ENCODE measurements at regions not wholly inside any gene's neighbourhood (a gene's known extent, or its start where the extent isn't known, plus 50 kb on each side); places are given as distances from the start of the nearest gene placed in this dataset.

- DNase-seq, result no peak
Measured at GRCh38 chr18:1928711-1929110, 642.6 kb downstream of the METTL4 start.

GRCh38 chr18:1929720-1930119 lies 641.6 kb downstream of the METTL4 start:
- DNase-seq, result no peak

DNA sequence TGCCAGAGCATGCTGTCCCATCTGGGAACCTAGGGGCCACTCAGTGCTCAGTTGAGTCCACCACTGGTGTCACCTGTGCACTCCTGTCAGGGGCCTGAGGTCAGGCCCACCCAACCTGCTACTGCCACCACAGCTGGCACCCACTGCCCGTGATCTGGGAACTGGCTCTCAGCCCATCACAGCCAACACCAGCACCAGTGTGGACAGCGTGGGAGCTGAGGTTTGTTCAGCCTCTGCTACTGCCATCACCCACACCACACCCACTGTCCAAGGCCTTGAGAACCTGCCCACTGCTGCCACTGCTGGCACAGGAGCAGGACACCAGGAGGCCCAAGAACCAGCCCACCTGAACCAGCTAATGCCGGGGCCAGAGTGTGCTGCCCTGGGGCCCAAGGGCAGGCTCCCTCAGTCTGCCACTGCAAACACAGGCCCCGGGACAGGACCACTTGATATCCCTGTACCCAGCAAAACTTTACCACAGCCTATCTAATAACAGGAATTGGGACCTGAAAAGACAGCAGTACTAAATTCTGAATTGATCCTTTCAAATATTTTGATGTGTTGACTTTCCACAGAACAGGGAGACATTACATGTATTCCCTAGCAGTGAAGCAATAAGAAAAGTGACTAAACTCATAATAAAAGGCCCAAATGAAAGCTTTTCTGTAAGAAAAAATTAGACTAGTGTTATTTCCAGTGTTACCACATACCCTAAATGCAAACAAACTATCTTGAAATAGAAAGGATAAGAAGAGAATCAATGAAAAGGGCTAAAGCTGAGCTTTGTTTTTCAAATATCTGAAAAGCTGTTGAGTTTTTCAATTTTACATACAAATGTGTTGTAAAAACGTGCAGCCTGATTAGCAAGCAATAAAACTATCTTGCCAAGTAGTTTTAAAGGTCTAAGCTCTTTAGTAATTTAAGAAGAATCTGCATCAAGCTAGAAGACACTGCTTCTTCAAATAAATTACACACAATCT lies 640.7 kb downstream of the METTL4 start:
- no peak for DNase-seq

DNA sequence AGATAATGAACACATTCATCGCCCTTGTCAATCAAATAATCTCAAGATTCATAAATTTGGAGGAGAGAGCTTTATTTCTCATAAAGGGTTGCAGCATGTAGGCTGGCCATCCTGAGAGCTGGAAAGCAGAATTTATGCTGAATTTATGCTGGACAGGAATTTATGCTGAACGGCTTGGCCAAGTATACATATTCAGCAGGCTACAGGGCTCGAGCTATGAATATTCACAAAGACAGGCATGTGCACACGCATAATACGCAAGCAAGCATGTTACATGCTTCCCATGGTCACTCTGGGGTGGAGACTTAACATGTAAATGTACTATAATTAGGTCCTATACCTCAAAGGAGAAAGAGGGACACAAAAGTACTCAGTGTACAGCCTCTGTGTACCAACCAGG lies 618.8 kb downstream of the METTL4 start:
- DNase-seq, result no peak

- DNase-seq, result no peak
Measured at GRCh38 chr18:1954583-1955312, 616.6 kb downstream of the METTL4 start.

- no peak for DNase-seq
Measured at GRCh38 chr18:1958798-1959197, 612.5 kb downstream of the METTL4 start.

- no peak for DNase-seq
Measured at GRCh38 chr18:1965016-1965415, 606.3 kb downstream of the METTL4 start.

DNA sequence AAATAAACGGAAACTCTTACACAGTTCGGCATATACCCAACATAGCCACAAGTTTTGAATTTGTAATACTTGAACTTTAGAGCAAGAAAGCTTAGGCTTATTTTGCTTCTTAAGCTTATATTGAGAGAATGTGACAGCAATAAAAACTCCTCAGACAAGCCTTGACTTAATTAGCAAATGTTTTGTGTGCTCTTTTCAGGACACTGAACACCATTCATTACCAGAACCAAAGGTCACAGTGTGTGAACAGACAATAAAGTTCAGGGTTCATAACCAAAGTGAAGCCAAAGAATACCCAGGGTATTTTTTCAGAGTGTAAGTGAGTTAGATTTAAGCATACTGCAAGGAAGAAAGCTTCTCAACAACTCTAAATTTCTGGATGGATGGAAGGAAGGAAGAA lies 605.8 kb downstream of the METTL4 start:
- DNase-seq, result no peak

GRCh38 chr18:1968801-1969498 lies 602.4 kb downstream of the METTL4 start:
- no peak for DNase-seq

DNA sequence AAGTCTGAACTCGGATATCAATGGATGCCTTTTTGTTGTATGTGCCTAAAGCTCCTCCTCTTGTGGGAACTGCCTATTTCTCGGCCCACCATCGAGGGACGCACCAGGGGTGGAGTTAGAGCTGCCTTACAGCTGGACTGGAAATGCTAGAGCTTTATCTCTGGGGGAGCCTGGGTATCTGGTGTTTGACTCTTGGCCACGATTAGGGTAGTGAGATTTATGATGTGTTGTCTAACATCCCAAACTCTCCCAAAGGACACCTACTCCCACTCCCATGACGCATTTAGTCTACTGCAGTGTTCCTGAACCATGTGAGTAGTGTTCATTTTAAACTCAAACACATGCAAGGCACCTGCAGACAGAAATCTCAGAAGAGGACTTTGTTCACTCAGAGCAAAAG lies 594.8 kb downstream of the METTL4 start:
- DNase-seq, result no peak

GRCh38 chr18:1982056-1982455 lies 589.2 kb downstream of the METTL4 start:
- DNase-seq, result no peak

GRCh38 chr18:1983746-1984515 lies 587.4 kb downstream of the METTL4 start:
- DNase-seq, result no peak

- no peak for DNase-seq
Measured at GRCh38 chr18:1993866-1994265, 577.4 kb downstream of the METTL4 start.

- DNase-seq, result no peak
Measured at GRCh38 chr18:1994471-1994870, 576.8 kb downstream of the METTL4 start.

- no peak for DNase-seq
Measured at GRCh38 chr18:1995041-1995612, 576.2 kb downstream of the METTL4 start.

GRCh38 chr18:1998121-1998520 lies 573.2 kb downstream of the METTL4 start:
- no peak for DNase-seq

GRCh38 chr18:1999387-1999786 lies 571.9 kb downstream of the METTL4 start:
- no peak for DNase-seq

DNA sequence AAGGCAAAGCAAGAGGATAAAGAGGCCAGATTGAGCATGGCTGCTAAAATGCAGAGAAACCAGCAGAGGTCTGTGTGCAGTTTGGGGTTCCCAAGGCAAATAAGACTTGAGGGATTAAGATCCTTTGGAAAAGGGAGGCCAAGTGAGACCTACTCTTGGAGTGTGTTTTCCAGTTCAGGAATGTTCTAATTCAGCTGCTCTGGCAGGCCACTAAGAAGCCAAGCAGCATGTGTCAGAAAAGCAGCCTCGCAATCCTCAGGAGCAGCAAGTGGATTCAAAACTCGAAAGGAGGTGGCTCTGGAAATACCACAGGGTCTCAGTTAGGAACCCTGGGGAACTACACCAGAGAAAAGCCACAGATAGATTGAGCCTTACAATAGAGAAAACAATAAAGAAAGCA lies 569.2 kb downstream of the METTL4 start:
- no peak for DNase-seq

DNA sequence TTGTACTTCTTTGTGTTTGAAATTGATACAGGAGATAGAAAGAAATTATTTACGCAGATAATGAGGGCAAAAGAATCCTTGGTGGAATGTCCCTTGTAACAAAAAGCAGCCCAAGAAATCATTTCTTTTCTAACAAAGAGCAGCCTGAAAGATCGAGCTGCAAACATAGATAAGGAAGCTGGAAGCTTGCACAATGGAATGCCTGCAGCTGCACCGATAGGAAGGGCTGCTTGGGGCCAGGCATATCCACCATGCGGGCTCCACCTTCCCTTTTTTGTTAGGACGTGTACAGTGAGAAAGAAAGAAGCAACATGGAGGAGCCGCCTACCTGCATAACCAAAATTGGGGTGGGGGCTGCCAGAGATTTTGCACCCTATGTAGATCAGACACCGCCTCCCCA lies 568.7 kb downstream of the METTL4 start:
- no peak for DNase-seq

- DNase-seq, result no peak
Measured at GRCh38 chr18:2009942-2010697, 561.2 kb downstream of the METTL4 start.
